Neural cell (in vitro differentiated cells): ENCODE measurements at regions not wholly inside any gene's neighbourhood (a gene's known extent, or its start where the extent isn't known, plus 50 kb on each side); places are given as distances from the start of the nearest gene placed in this dataset.

ENCODE experiments used
- H2AFZ ChIP-seq: fragments of 200-600, 300-800 bp; sonication (generic), shearing (Covaris generic); 2 replicates; pipeline ENCODE4 v1.6.0; 2014; ENCODE audit warnings: low read depth, mild to moderate bottlenecking, antibody characterized with exemption, low read length, moderate library complexity
- H3F3A ChIP-seq: fragments of 200-600 bp; shearing (Covaris generic); 2 replicates; pipeline ENCODE4 v1.6.1; 2016; ENCODE audit warnings: mild to moderate bottlenecking, moderate library complexity, mixed read lengths, antibody characterized with exemption, low read length; ENCODE audit not compliant: insufficient read depth, poor library complexity, severe bottlenecking
- H3K27ac ChIP-seq: fragments of 200-600, 300-800 bp; sonication (generic), shearing (Covaris generic); 2 replicates; pipeline ENCODE4 v1.5.1; 2014; ENCODE audit warnings: mild to moderate bottlenecking, low read length, moderate library complexity
- H3K27me3 ChIP-seq: fragments of 300-800, 200-600 bp; sonication (generic), shearing (Covaris generic); 2 replicates; pipeline ENCODE4 v1.6.0; 2014; ENCODE audit warnings: mild to moderate bottlenecking, low read depth, low read length, moderate library complexity; ENCODE audit not compliant: insufficient read depth
- H3K36me3 ChIP-seq: fragments of 300-800, 200-600 bp; sonication (generic), shearing (Covaris generic); 2 replicates; pipeline ENCODE4 v1.5.1; 2014; ENCODE audit warnings: mild to moderate bottlenecking, antibody characterized with exemption, low read length, moderate library complexity; ENCODE audit not compliant: insufficient read depth
- H3K4me2 ChIP-seq: fragments of 300-800, 200-600 bp; sonication (generic), shearing (Covaris generic); 2 replicates; pipeline ENCODE4 v1.6.0; 2014; ENCODE audit warnings: mild to moderate bottlenecking, low read length
- H3K4me3 ChIP-seq: fragments of 300-800, 200-600 bp; sonication (generic), shearing (Covaris generic); 2 replicates; pipeline ENCODE4 v1.5.1; 2014; ENCODE audit warnings: mild to moderate bottlenecking, low read length, moderate library complexity
- H3K79me2 ChIP-seq: fragments of 200-600 bp; shearing (Covaris generic); replicated peaks from 2 replicates; pipeline ENCODE4 v1.6.0; 2014; ENCODE audit warnings: mild to moderate bottlenecking, low read length, moderate library complexity; ENCODE audit not compliant: insufficient read depth
- H3K9ac ChIP-seq: fragments of 300-800, 200-600 bp; sonication (generic), shearing (Covaris generic); 2 replicates; pipeline ENCODE4 v1.6.1; 2016; ENCODE audit warnings: mild to moderate bottlenecking, low read length, mixed read lengths
- H3K9me2 ChIP-seq: fragments of 200-600 bp; shearing (Covaris generic); 2 replicates; pipeline ENCODE4 v1.6.1; 2016; ENCODE audit warnings: mild to moderate bottlenecking, low read length, mixed read lengths; ENCODE audit not compliant: insufficient read depth
- H3K9me3 ChIP-seq: fragments of 200-600, 300-800 bp; sonication (generic), shearing (Covaris generic); 2 replicates; pipeline ENCODE4 v1.6.1; 2016; ENCODE audit warnings: mild to moderate bottlenecking, mixed run types, low read length, moderate library complexity, mixed read lengths
- H4K20me1 ChIP-seq: fragments of 200-600 bp; shearing (Covaris generic); 2 replicates; pipeline ENCODE4 v1.6.1; 2016; ENCODE audit warnings: mild to moderate bottlenecking, mixed run types; ENCODE audit not compliant: insufficient read depth
- EP300 ChIP-seq: fragments of 450-650 bp; conservative IDR thresholded peaks from 2 replicates; pipeline ENCODE4 v1.6.1; 2014; ENCODE audit warnings: antibody characterized with exemption, mild to moderate bottlenecking, moderate library complexity; ENCODE audit not compliant: poor library complexity, severe bottlenecking
- EZH2 ChIP-seq: fragments of 200-600, 300-800 bp; shearing (Covaris generic), sonication (generic); IDR thresholded peaks from 2 replicates; pipeline ENCODE4 v1.6.1; 2014; ENCODE audit warnings: antibody characterized with exemption, low read length, borderline replicate concordance, mild to moderate bottlenecking; ENCODE audit not compliant: insufficient read depth, poor library complexity, severe bottlenecking
- MXI1 ChIP-seq: fragments of 450-650 bp; conservative IDR thresholded peaks from 2 replicates; pipeline ENCODE4 v1.6.1; 2014; ENCODE audit warnings: antibody characterized with exemption, mild to moderate bottlenecking; ENCODE audit not compliant: poor library complexity, severe bottlenecking
- POLR2AphosphoS5 ChIP-seq: IDR thresholded peaks from 2 replicates; pipeline ENCODE4 v1.6.1; 2012
- RAD21 ChIP-seq: fragments of 450-650 bp; conservative IDR thresholded peaks from 2 replicates; pipeline ENCODE4 v1.6.1; 2014; ENCODE audit warnings: antibody characterized with exemption, mild to moderate bottlenecking, moderate library complexity
- SMC3 ChIP-seq: fragments of 450-650 bp; conservative IDR thresholded peaks from 2 replicates; pipeline ENCODE4 v1.6.1; 2014; ENCODE audit warnings: antibody characterized with exemption, mild to moderate bottlenecking, moderate library complexity; ENCODE audit not compliant: poor library complexity
- TAF1 ChIP-seq: IDR thresholded peaks from 2 replicates; pipeline ENCODE4 v1.6.1; 2012; ENCODE audit warnings: low read depth
- TF ChIP-seq, protein P1 (sequence below): IDR thresholded peaks from 2 replicates; pipeline ENCODE4 v1.6.1; 2012; ENCODE audit warnings: borderline replicate concordance
- TF ChIP-seq, protein P2 (sequence below): fragments of 450-650 bp; IDR thresholded peaks from 2 replicates; pipeline ENCODE4 v1.5.1; 2014; ENCODE audit warnings: antibody characterized with exemption, mild to moderate bottlenecking, moderate library complexity; ENCODE audit not compliant: poor library complexity, severe bottlenecking

DNA sequence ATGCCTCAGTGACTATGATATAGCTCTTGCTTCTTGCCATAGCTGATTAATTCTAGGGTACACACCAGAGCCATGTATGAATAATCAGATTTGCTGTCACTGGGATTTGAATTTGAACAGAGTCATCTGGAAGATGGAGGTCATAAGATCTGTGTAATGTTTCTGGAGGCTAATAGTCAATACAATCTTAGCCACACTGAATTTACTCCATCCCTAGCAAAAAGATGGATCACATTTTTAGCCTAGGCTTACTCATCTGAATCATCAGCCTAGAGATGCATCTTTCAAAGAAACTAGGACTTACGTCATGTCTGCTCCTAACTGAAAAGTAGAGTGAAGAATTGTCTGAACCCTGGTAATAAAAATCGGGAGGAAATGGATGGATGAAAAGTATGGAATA lies 142.3 kb upstream of the ZNF804B start:
- H3K79me2 ChIP-seq = no peaks in the 10 kb centered on the region
- H3F3A ChIP-seq = no peaks in the 10 kb centered on the region
- H3K27ac ChIP-seq = no peak overlapping the region
- no peak overlapping the region for H2AFZ ChIP-seq
- no peaks in the 10 kb centered on the region for H3K27me3 ChIP-seq
- no peaks in the 10 kb centered on the region for H3K9me2 ChIP-seq
- no peak overlapping the region for H3K9ac ChIP-seq
- H3K36me3 ChIP-seq = no peaks in the 10 kb centered on the region
- no peaks in the 10 kb centered on the region for H4K20me1 ChIP-seq
- TF ChIP-seq POLR2AphosphoS5 (no peak), SMC3 (no peak), EP300 (no peak), RAD21 (no peak), MXI1 (no peak), EZH2 (no peak), TAF1 (no peak)
- TF ChIP-seq, protein P1, sequence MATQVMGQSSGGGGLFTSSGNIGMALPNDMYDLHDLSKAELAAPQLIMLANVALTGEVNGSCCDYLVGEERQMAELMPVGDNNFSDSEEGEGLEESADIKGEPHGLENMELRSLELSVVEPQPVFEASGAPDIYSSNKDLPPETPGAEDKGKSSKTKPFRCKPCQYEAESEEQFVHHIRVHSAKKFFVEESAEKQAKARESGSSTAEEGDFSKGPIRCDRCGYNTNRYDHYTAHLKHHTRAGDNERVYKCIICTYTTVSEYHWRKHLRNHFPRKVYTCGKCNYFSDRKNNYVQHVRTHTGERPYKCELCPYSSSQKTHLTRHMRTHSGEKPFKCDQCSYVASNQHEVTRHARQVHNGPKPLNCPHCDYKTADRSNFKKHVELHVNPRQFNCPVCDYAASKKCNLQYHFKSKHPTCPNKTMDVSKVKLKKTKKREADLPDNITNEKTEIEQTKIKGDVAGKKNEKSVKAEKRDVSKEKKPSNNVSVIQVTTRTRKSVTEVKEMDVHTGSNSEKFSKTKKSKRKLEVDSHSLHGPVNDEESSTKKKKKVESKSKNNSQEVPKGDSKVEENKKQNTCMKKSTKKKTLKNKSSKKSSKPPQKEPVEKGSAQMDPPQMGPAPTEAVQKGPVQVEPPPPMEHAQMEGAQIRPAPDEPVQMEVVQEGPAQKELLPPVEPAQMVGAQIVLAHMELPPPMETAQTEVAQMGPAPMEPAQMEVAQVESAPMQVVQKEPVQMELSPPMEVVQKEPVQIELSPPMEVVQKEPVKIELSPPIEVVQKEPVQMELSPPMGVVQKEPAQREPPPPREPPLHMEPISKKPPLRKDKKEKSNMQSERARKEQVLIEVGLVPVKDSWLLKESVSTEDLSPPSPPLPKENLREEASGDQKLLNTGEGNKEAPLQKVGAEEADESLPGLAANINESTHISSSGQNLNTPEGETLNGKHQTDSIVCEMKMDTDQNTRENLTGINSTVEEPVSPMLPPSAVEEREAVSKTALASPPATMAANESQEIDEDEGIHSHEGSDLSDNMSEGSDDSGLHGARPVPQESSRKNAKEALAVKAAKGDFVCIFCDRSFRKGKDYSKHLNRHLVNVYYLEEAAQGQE = no peak
- TF ChIP-seq, protein P2, sequence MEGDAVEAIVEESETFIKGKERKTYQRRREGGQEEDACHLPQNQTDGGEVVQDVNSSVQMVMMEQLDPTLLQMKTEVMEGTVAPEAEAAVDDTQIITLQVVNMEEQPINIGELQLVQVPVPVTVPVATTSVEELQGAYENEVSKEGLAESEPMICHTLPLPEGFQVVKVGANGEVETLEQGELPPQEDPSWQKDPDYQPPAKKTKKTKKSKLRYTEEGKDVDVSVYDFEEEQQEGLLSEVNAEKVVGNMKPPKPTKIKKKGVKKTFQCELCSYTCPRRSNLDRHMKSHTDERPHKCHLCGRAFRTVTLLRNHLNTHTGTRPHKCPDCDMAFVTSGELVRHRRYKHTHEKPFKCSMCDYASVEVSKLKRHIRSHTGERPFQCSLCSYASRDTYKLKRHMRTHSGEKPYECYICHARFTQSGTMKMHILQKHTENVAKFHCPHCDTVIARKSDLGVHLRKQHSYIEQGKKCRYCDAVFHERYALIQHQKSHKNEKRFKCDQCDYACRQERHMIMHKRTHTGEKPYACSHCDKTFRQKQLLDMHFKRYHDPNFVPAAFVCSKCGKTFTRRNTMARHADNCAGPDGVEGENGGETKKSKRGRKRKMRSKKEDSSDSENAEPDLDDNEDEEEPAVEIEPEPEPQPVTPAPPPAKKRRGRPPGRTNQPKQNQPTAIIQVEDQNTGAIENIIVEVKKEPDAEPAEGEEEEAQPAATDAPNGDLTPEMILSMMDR = no peak
- H3K9me3 ChIP-seq = no peaks in the 10 kb centered on the region
- H3K4me3 ChIP-seq = no peak overlapping the region
- no peak overlapping the region for H3K4me2 ChIP-seq

DNA sequence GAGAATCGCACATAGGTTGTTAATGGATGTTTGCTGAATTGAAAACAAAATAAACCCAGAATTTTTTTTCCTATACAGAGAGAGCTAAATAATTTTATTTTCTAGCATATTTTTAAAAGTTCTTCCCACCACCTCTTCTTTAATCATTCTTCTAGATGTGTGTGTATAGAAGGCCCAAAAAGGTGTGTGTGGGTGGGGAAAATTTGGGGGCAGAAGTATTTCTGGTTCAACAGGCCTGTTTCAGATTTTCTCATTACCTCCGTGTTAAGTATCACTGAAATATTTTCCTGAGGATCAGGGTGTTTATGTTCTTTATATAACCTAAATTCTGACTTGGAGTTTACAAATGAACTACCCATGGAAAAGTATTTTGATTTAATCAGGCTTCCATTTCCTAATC lies 144.2 kb upstream of the ZNF804B start:
- Histone ChIP-seq H3K9me3 (no peaks in the 10 kb centered on the region), H3K36me3 (no peaks in the 10 kb centered on the region), H3F3A (no peaks in the 10 kb centered on the region), H3K9ac (no peak overlapping the region), H3K79me2 (no peaks in the 10 kb centered on the region), H2AFZ (no peak overlapping the region), H3K27me3 (no peaks in the 10 kb centered on the region), H3K27ac (no peak overlapping the region), H3K9me2 (no peaks in the 10 kb centered on the region), H3K4me3 (no peak overlapping the region), H4K20me1 (no peaks in the 10 kb centered on the region), H3K4me2 (no peak overlapping the region)
- TF ChIP-seq POLR2AphosphoS5 (no peak), MXI1 (no peak), TAF1 (no peak), RAD21 (no peak)
- TF ChIP-seq, protein P1 = no peak
